ENCODE measurements at regions not wholly inside any gene's neighbourhood (a gene's known extent, or its start where the extent isn't known, plus 50 kb on each side); places are given as distances from the start of the nearest gene placed in this dataset.
"Not testable (repeated sequence)": the region's sequence is repeated elsewhere in the genome, so short reads cannot be mapped to it uniquely, and the experiment has no call there.

GRCh38 chr11:92464822-92465221 is 240.2 kb downstream of the FAT3 start:
- no peak for TF ChIP-seq CTCF (IDR thresholded peaks at IDR 0.05; ENCODE audit: low read depth, low read length)
- Histone ChIP-seq H3K27me3 (ENCODE audit: control insufficient read depth, insufficient read depth, low read length) (no peaks in the 10 kb centered on the region), H3K27ac (ENCODE audit: low read depth, low read length) (no peak overlapping the region), H3K4me3 (ENCODE audit: low read depth, low read length) (no peak overlapping the region), H3K9me3 (ENCODE audit: control insufficient read depth, insufficient read depth, low read length) (no peaks in the 10 kb centered on the region)
- ChIA-PET POLR2A (no interaction called here), CTCF (no interaction called here)
- DNase-seq (ENCODE audit: low read depth, low spot score): no peak

GRCh38 chr11:92465410-92465809 is 240.8 kb downstream of the FAT3 start:
- POLR2A ChIA-PET; H3K27me3 ChIP-seq (ENCODE audit: control insufficient read depth, insufficient read depth, low read length); H3K9me3 ChIP-seq (ENCODE audit: control insufficient read depth, insufficient read depth, low read length): not testable (repeated sequence)

GRCh38 chr11:92473736-92474135 is 249.1 kb downstream of the FAT3 start:
- CTCF ChIA-PET: no interaction called here
- Histone ChIP-seq H3K27ac (ENCODE audit: low read depth, low read length) (no peak overlapping the region), H3K27me3 (ENCODE audit: control insufficient read depth, insufficient read depth, low read length) (no peaks in the 10 kb centered on the region), H3K9me3 (ENCODE audit: control insufficient read depth, insufficient read depth, low read length) (no peaks in the 10 kb centered on the region), H3K4me3 (ENCODE audit: low read depth, low read length) (no peak overlapping the region)
- DNase-seq (ENCODE audit: low read depth, low spot score): no peak
- POLR2A ChIA-PET: no interaction called here
- no peak for TF ChIP-seq CTCF (IDR thresholded peaks at IDR 0.05; ENCODE audit: low read depth, low read length)

More at GRCh38 chr11:92465410-92465809, 240.8 kb downstream of the FAT3 start:
- CTCF ChIA-PET; H3K4me3 ChIP-seq (ENCODE audit: low read depth, low read length); DNase-seq (ENCODE audit: low read depth, low spot score); H3K27ac ChIP-seq (ENCODE audit: low read depth, low read length): not testable (repeated sequence)

- TF ChIP-seq CTCF (IDR thresholded peaks at IDR 0.05; ENCODE audit: low read depth, low read length): no peak
- DNase-seq (ENCODE audit: low read depth, low spot score): no peak
- ChIA-PET CTCF (no interaction called here), POLR2A (no interaction called here)
- Histone ChIP-seq H3K27ac (ENCODE audit: low read depth, low read length) (no peak overlapping the region), H3K4me3 (ENCODE audit: low read depth, low read length) (no peak overlapping the region), H3K9me3 (ENCODE audit: control insufficient read depth, insufficient read depth, low read length) (no peaks in the 10 kb centered on the region), H3K27me3 (ENCODE audit: control insufficient read depth, insufficient read depth, low read length) (no peaks in the 10 kb centered on the region)
Measured at GRCh38 chr11:92475316-92475715, 250.7 kb downstream of the FAT3 start.

- Histone ChIP-seq H3K4me3 (ENCODE audit: low read depth, low read length) (no peak overlapping the region), H3K9me3 (ENCODE audit: control insufficient read depth, insufficient read depth, low read length) (no peaks in the 10 kb centered on the region), H3K27ac (ENCODE audit: low read depth, low read length) (no peak overlapping the region), H3K27me3 (ENCODE audit: control insufficient read depth, insufficient read depth, low read length) (no peaks in the 10 kb centered on the region)
- ChIA-PET POLR2A (no interaction called here), CTCF (no interaction called here)
- TF ChIP-seq CTCF (IDR thresholded peaks at IDR 0.05; ENCODE audit: low read depth, low read length): no peak
- no peak for DNase-seq (ENCODE audit: low read depth, low spot score)
Measured at GRCh38 chr11:92475819-92476218, 251.2 kb downstream of the FAT3 start.

- no peak overlapping the region for H3K4me3 ChIP-seq (ENCODE audit: low read depth, low read length)
- DNase-seq (ENCODE audit: low read depth, low spot score): no peak
- no peaks in the 10 kb centered on the region for H3K27me3 ChIP-seq (ENCODE audit: control insufficient read depth, insufficient read depth, low read length)
- TF ChIP-seq CTCF (IDR thresholded peaks at IDR 0.05; ENCODE audit: low read depth, low read length): no peak
- ChIA-PET POLR2A (no interaction called here), CTCF (no interaction called here)
- H3K9me3 ChIP-seq (ENCODE audit: control insufficient read depth, insufficient read depth, low read length): no peaks in the 10 kb centered on the region
- no peak overlapping the region for H3K27ac ChIP-seq (ENCODE audit: low read depth, low read length)
Measured at GRCh38 chr11:92477686-92478085, 253.1 kb downstream of the FAT3 start.

All from AG04450 (cell line).